ENCODE measurements at regions not wholly inside any gene's neighbourhood (a gene's known extent, or its start where the extent isn't known, plus 50 kb on each side); places are given as distances from the start of the nearest gene placed in this dataset.

DNA sequence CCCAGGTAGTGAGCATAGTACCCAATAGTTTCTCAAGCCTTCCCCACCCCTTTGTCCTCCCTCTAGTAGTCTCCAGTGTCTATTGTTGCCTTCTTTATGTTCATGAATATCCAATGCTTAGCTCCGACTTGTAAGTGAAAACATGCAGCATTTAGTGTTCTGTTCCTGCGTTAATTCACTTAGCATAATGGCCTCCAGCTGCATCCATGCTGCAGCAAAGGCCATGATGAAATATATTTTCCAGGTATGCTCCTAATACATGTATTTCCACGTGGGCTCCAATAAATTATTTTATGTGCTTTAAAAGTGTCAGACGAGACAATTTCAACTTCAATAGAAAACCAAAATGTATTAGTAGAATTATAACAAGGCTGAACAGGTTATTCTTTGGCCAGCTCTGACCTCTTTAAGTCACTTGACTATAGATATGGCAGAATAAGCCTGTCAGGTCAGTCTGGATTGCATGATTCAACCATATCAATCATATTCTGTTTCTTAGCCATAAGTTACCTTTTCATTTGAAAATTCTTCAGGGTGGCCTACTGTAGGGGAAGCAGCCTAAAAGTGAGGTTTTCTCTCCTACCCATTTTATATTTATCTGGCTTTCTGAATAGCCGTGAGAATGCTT, 2291.6 kb upstream of the WWC1 start:
- H3K27me3 Mint-ChIP-seq (ENCODE audit: low read depth) = no peaks in the 10 kb centered on the region
- H3K4me3 Mint-ChIP-seq = no peak overlapping the region
- no peak overlapping the region for H3K27ac Mint-ChIP-seq
- ATAC-seq (no peak), DNase-seq (no peak)
- peaks cover 13% of the 10 kb centered on the region for H3K9me3 Mint-ChIP-seq (ENCODE audit: insufficient read depth)
- no peaks in the 10 kb centered on the region for H3K36me3 Mint-ChIP-seq (ENCODE audit: low read depth)
- no peaks in the 10 kb centered on the region for H3K4me1 Mint-ChIP-seq (ENCODE audit: low read depth)
- ChIA-PET CTCF (no interaction called here), POLR2A (no interaction called here)

DNA sequence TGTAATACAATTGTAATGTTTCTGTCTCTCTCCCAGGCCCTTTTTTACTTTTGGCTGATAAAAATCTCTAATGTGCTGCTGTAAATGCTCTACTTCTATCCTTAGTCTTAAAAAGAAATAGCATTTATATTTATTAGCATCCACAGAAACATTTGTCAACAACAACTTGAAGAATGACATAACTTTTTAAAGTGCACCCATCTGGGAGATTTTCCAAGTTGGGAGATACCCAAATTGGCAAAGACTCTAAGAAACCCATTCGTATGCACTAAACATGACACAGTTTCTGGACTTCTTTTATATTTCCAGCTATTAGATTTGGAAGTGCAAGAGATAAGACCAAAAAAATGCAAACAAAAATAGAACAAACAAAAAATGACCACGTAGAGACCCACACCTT, 2287.4 kb upstream of the WWC1 start:
- POLR2A ChIA-PET = no interaction called here
- no peaks in the 10 kb centered on the region for H3K27me3 Mint-ChIP-seq (ENCODE audit: low read depth)
- H3K27ac Mint-ChIP-seq = no peak overlapping the region
- ATAC-seq = no peak
- CTCF ChIA-PET = no interaction called here
- peaks cover 10% of the 10 kb centered on the region for H3K9me3 Mint-ChIP-seq (ENCODE audit: insufficient read depth)
- H3K36me3 Mint-ChIP-seq (ENCODE audit: low read depth) = no peaks in the 10 kb centered on the region
- no peak for DNase-seq
- no peak overlapping the region for H3K4me3 Mint-ChIP-seq
- H3K4me1 Mint-ChIP-seq (ENCODE audit: low read depth) = no peaks in the 10 kb centered on the region

DNA sequence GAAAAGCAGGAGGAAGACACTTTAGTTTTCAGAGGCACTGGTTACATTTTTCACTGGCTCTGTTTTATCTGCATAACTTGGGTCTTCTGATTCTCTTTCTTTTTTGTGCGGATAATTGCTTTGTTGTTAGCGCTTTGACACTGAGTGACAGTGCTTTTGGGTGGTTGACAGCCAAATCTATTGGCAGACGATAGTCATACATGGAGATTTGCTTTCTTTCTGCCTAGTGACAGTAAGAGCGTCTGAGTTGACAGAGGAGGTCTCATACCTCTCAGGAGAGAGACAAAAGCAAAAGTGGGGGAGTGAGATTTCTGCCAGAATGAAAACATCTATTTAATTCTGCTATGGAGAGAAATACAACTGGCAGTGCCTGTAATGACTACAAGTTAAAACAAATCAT, 2278.0 kb upstream of the WWC1 start:
- Mint-ChIP-seq H3K27ac (no peak overlapping the region), H3K9me3 (ENCODE audit: insufficient read depth) (peaks cover 19% of the 10 kb centered on the region), H3K4me1 (ENCODE audit: low read depth) (no peaks in the 10 kb centered on the region), H3K27me3 (ENCODE audit: low read depth) (no peaks in the 10 kb centered on the region), H3K4me3 (no peak overlapping the region), H3K36me3 (ENCODE audit: low read depth) (no peaks in the 10 kb centered on the region)
- ATAC-seq (no peak), DNase-seq (no peak)
- CTCF ChIA-PET = no interaction called here
- POLR2A ChIA-PET = no interaction called here

DNA sequence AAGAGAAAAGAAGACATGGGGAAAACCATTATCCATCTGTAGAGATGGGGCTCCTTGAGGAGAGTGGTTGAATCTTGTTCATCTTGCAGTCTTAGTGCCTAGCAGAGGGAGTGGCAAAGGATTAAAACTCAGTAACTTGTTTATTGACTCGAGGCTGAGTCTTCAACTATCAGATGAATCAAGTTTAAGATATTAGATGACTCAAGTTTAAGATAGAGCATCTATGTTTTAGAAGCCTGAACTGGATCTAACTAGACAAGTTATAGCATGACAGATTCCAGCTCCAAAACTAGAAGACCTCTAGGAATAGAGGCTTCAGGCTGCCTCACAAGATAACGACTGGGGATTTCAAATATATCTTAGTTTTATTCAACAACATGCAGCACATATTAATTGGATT, 2277.2 kb upstream of the WWC1 start:
- peaks cover 19% of the 10 kb centered on the region for H3K9me3 Mint-ChIP-seq (ENCODE audit: insufficient read depth)
- no peaks in the 10 kb centered on the region for H3K4me1 Mint-ChIP-seq (ENCODE audit: low read depth)
- POLR2A ChIA-PET = no interaction called here
- H3K27me3 Mint-ChIP-seq (ENCODE audit: low read depth) = no peaks in the 10 kb centered on the region
- CTCF ChIA-PET = no interaction called here
- ATAC-seq = no peak
- no peak overlapping the region for H3K4me3 Mint-ChIP-seq
- no peak for DNase-seq
- H3K27ac Mint-ChIP-seq = no peak overlapping the region
- H3K36me3 Mint-ChIP-seq (ENCODE audit: low read depth) = no peaks in the 10 kb centered on the region

DNA sequence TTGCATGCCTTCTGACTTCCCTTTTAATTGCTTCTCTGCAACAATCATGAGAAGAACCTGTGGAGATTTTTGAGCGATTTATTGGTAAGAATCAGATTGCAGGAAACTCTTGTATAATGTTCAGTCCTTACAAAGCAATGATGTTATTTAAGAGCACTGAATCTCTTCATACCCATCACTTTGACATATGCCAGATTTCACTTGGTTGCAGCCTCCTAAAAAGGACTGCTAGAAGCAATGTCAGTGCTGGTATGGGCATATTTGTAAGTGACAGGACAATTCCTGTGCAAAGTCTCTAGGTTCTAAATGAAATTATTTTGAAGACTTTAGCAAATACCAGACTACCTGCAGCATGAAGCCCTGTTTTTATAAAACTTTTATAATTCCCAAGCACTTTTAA, 2272.7 kb upstream of the WWC1 start:
- H3K36me3 Mint-ChIP-seq (ENCODE audit: low read depth) = no peaks in the 10 kb centered on the region
- ChIA-PET CTCF (no interaction called here), POLR2A (no interaction called here)
- ATAC-seq (no peak), DNase-seq (no peak)
- peaks cover 14% of the 10 kb centered on the region for H3K9me3 Mint-ChIP-seq (ENCODE audit: insufficient read depth)
- no peak overlapping the region for H3K4me3 Mint-ChIP-seq
- H3K27ac Mint-ChIP-seq = no peak overlapping the region
- no peaks in the 10 kb centered on the region for H3K27me3 Mint-ChIP-seq (ENCODE audit: low read depth)
- H3K4me1 Mint-ChIP-seq (ENCODE audit: low read depth) = no peaks in the 10 kb centered on the region

DNA sequence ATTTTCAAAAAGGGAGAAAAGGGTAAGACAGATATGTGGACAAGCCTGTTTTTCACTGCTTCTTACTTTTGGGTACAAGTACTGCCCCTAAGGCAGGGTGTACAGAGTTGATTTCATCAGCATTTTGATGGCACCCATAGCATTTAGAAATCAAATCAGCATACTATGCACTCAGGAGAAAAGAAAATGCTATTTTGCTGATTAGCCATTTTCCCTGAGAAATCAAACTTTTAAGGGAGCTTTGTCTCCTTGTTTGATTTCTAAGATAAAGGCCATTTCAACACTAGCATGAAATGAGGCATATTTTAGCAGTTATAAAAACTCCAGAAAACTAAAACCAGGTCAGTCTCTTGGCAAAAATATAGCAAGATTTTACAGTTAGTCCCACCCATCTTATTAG, 2269.4 kb upstream of the WWC1 start:
- CTCF ChIA-PET = no interaction called here
- Mint-ChIP-seq H3K9me3 (ENCODE audit: insufficient read depth) (peaks cover 10% of the 10 kb centered on the region), H3K27ac (no peak overlapping the region), H3K27me3 (ENCODE audit: low read depth) (no peaks in the 10 kb centered on the region), H3K36me3 (ENCODE audit: low read depth) (no peaks in the 10 kb centered on the region), H3K4me3 (no peak overlapping the region), H3K4me1 (ENCODE audit: low read depth) (no peaks in the 10 kb centered on the region)
- ATAC-seq (no peak), DNase-seq (no peak)
- POLR2A ChIA-PET = no interaction called here

DNA sequence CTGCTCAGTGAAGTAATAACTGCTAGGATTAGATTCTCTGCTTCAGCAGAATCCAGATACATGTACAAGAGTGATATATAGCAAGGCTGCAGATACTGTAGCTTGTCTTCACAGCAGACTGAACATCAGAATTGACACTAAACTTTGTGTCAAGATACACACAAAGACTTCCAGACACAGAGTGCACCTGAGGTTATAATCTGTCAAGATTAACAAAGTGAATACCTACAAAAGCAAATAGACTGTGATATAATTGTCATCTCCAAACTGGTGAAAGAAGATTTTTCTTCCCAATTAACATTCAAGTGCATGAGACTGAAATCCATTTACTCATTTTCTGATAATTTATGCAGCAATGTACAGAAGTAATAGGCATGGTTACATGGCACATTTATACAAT, 2266.5 kb upstream of the WWC1 start:
- POLR2A ChIA-PET = no interaction called here
- DNase-seq (no peak), ATAC-seq (no peak)
- Mint-ChIP-seq H3K27ac (no peak overlapping the region), H3K36me3 (ENCODE audit: low read depth) (no peaks in the 10 kb centered on the region), H3K4me1 (ENCODE audit: low read depth) (no peaks in the 10 kb centered on the region), H3K9me3 (ENCODE audit: insufficient read depth) (peaks cover 19% of the 10 kb centered on the region), H3K27me3 (ENCODE audit: low read depth) (no peaks in the 10 kb centered on the region), H3K4me3 (no peak overlapping the region)
- CTCF ChIA-PET = no interaction called here

DNA sequence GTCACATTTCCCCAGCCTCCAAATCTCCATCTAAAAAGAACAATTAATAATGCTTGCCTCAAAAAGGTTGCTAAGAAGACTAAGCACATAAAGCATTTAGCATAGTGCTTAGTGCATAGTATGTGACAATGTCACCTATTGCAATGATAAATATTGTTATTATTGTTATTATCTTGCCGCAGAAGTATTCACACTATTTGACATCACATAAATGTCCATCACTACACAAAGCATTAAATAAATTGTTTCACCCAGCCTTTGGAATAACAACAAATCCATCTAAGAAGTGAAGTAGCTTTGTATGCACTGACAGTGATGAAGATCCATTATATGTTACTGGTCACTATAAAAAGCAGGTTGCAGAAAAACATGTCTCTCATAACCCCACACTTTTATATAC, 2263.9 kb upstream of the WWC1 start:
- Mint-ChIP-seq H3K36me3 (ENCODE audit: low read depth) (no peaks in the 10 kb centered on the region), H3K4me1 (ENCODE audit: low read depth) (no peaks in the 10 kb centered on the region), H3K9me3 (ENCODE audit: insufficient read depth) (peaks cover 20% of the 10 kb centered on the region), H3K4me3 (no peak overlapping the region), H3K27ac (no peak overlapping the region), H3K27me3 (ENCODE audit: low read depth) (no peaks in the 10 kb centered on the region)
- no peak for ATAC-seq
- CTCF ChIA-PET = no interaction called here
- POLR2A ChIA-PET = no interaction called here
- DNase-seq = no peak

DNA sequence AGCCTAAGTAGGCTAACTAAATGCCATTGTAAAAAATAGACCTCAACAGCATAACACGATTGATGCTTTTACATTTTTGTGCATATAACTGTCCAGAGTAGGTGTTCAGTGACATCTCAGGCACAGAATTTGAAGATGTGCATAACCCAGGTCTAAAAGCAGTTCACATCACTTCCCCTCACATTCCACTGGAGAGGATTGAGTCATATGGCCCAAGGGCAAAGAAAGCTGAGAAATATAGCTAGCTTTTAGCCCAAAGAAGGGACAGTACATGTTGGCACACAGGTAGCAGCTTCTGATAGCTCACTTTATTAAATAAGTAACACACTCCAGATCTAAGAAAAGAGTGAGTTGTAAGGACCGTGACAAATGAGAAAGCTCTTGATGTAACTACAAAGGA, 2259.5 kb upstream of the WWC1 start:
- ATAC-seq (no peak), DNase-seq (no peak)
- no peaks in the 10 kb centered on the region for H3K4me1 Mint-ChIP-seq (ENCODE audit: low read depth)
- H3K36me3 Mint-ChIP-seq (ENCODE audit: low read depth) = no peaks in the 10 kb centered on the region
- H3K27ac Mint-ChIP-seq = no peak overlapping the region
- POLR2A ChIA-PET = no interaction called here
- peaks cover 13% of the 10 kb centered on the region for H3K9me3 Mint-ChIP-seq (ENCODE audit: insufficient read depth)
- H3K27me3 Mint-ChIP-seq (ENCODE audit: low read depth) = no peaks in the 10 kb centered on the region
- no peak overlapping the region for H3K4me3 Mint-ChIP-seq
- CTCF ChIA-PET = no interaction called here

DNA sequence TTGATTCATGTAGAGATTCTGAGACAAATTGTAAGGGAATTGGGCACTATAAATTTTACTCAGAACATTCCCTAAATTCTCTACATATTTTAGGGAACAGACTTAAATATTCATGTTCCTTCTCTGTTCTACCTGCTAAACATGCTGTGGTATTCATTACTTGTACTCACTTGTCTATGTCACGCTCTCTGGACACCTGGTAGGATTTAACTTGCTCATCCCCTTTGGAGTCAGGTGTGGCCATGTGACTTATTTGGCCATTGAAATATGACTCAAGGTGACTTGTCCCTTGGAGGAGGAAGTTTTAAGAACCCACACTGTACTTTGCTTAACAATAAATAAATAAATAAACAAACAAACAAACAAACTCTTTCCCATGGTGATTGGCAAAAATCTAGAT, 2258.8 kb upstream of the WWC1 start:
- ChIA-PET CTCF (no interaction called here), POLR2A (no interaction called here)
- H3K27ac Mint-ChIP-seq = no peak overlapping the region
- DNase-seq = no peak
- ATAC-seq = no peak
- no peaks in the 10 kb centered on the region for H3K27me3 Mint-ChIP-seq (ENCODE audit: low read depth)
- H3K9me3 Mint-ChIP-seq (ENCODE audit: insufficient read depth) = peaks cover 9% of the 10 kb centered on the region
- H3K4me3 Mint-ChIP-seq = no peak overlapping the region
- no peaks in the 10 kb centered on the region for H3K36me3 Mint-ChIP-seq (ENCODE audit: low read depth)
- H3K4me1 Mint-ChIP-seq (ENCODE audit: low read depth) = no peaks in the 10 kb centered on the region

DNA sequence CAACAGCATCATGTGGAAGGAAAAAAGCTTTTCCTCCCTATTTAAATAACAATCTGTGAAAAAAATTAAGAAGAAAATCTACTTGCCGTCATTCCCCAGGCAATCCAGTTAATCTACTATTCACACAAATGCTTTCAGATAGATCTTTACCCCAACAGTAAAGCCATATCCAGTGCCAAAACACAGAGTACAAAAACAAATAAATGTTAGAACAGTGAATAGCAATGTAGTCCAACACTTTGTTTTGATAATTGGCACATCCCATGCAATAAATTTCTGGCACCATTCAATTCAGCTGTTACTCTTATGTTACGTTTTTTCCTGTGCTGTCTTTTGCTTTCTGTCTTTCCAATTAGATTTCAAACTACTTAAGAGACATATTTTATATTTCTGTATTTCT, 2245.5 kb upstream of the WWC1 start:
- ATAC-seq (no peak), DNase-seq (no peak)
- Mint-ChIP-seq H3K36me3 (ENCODE audit: low read depth) (no peaks in the 10 kb centered on the region), H3K4me1 (ENCODE audit: low read depth) (no peaks in the 10 kb centered on the region), H3K9me3 (ENCODE audit: insufficient read depth) (peaks cover 5% of the 10 kb centered on the region), H3K4me3 (no peak overlapping the region), H3K27me3 (ENCODE audit: low read depth) (no peaks in the 10 kb centered on the region), H3K27ac (no peak overlapping the region)
- ChIA-PET POLR2A (no interaction called here), CTCF (no interaction called here)

DNA sequence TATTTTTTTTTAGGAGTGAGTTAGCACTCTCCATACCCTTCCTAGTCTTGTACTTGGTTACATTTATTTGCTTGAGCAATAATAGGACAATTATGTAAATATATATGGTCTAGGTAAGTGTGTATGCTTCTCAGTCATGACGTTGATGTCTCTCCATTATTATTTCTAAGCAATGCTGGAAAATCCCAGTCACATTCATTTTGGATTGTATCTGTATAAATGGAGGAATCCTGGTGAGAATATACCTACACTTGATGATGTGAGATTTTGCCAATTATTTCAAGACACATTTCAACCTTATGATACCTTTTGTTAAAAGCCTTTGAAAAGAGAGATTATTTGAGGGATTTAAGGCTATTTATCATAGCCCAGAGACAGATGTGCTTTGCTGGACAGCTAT, 2244.5 kb upstream of the WWC1 start:
- no peaks in the 10 kb centered on the region for H3K36me3 Mint-ChIP-seq (ENCODE audit: low read depth)
- ATAC-seq = no peak

DNA sequence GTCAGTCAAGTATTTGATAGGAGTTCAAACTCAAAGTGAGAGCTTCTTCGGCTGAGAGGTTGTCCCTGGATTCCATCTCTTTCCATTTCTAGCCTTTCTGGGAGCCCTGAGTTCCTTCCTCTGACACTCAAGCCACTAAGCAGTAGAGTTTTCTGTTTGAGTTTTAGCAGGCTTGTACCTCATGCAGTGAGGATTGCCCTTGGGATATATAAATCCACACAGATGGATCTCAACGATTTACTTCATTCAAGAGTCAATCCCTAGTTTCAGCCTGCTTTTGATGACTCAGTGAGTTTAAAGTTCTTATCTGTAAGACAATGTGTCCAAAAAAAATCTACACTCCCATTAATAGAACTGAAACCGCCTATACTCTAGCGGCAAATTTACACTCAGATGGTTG, 2240.9 kb upstream of the WWC1 start:
- ATAC-seq = no peak
- POLR2A ChIA-PET = no interaction called here
- Mint-ChIP-seq H3K4me3 (no peak overlapping the region), H3K27ac (no peak overlapping the region), H3K36me3 (ENCODE audit: low read depth) (no peaks in the 10 kb centered on the region), H3K9me3 (ENCODE audit: insufficient read depth) (peaks cover 5% of the 10 kb centered on the region), H3K4me1 (ENCODE audit: low read depth) (no peaks in the 10 kb centered on the region), H3K27me3 (ENCODE audit: low read depth) (no peaks in the 10 kb centered on the region)
- DNase-seq = no peak
- CTCF ChIA-PET = no interaction called here

More for the DNA sequence above, 2244.5 kb upstream of the WWC1 start:
- ChIA-PET POLR2A (no interaction called here), CTCF (no interaction called here)
- DNase-seq = no peak
- Mint-ChIP-seq H3K27ac (no peak overlapping the region), H3K27me3 (ENCODE audit: low read depth) (no peaks in the 10 kb centered on the region), H3K9me3 (ENCODE audit: insufficient read depth) (peaks cover 5% of the 10 kb centered on the region), H3K4me3 (no peak overlapping the region), H3K4me1 (ENCODE audit: low read depth) (no peaks in the 10 kb centered on the region)

Data from activated CD8-positive, alpha-beta T cell treated with anti-CD3 and anti-CD28 coated beads, Interleukin-2, amount 10 ng/mL, durations not matched to agents 7 days and 5 days (primary cell).